ENCODE measurements at regions not wholly inside any gene's neighbourhood (a gene's known extent, or its start where the extent isn't known, plus 50 kb on each side); places are given as distances from the start of the nearest gene placed in this dataset.

- TF ChIP-seq CTCF (IDR thresholded peaks at IDR 0.05) (no peak), POLR2A (IDR thresholded peaks at IDR 0.05) (no peak)
Measured at GRCh38 chr9:1653282-1653681, 361.9 kb upstream of the SMARCA2 start.

Data from Peyer's patch (tissue), 4 donors.